CD4-positive, alpha-beta T cell treated with Interleukin-12 subunit alpha and Interleukin-12 subunit beta, for 1 hour (primary cell): ENCODE measurements at regions not wholly inside any gene's neighbourhood (a gene's known extent, or its start where the extent isn't known, plus 50 kb on each side); places are given as distances from the start of the nearest gene placed in this dataset.
"Not testable (repeated sequence)": the region's sequence is repeated elsewhere in the genome, so short reads cannot be mapped to it uniquely, and the experiment has no call there.

Experiments used
- DNase-seq: peaks from one replicate; pipeline ENCODE4 v3.0.0-alpha.2; 2020

DNA sequence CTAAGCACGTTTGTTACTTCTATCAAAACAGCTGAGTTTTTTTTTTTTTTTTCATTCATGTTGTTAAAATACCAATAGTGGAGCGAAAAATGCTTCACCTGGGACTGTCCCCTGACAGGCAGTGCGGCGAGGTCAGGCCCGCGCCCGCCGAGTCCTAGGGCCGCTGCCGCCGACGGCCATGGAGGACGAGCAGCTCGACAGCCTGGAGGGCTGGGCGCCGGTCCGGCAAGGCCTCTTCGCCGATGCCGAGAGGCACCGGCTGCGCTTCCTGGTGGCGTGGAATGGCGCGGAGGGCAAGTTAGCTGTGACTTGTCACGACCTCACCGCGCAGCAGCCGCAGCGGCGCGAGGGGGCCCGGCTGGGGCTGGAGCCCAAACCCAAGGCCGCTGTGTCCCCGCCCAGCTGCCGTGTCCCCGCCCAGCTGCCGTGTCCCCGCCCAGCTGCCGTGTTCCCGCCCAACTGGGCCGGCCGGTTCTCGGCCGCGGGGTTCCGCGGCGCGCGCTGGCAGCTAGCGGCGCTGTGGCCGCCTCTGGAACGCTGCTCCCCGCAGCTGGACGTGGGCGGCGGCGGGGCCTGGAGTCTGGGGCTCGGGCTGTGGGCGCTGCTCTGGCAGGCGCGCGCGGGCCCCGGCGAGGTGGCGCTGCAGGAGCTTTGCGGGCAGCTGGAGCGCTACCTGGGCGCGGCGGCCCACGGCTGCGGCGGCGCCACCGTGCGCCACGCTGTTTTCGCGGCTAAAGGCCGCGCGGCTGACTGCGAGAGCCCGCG is 56.7 kb upstream of the GOLGA8R start:
- peak; percentile 64 for DNase-seq

- DNase-seq = not testable (repeated sequence)
These were observed 57.3 kb upstream of the GOLGA8R start for GRCh38 chr15:30471366-30471749.

DNA sequence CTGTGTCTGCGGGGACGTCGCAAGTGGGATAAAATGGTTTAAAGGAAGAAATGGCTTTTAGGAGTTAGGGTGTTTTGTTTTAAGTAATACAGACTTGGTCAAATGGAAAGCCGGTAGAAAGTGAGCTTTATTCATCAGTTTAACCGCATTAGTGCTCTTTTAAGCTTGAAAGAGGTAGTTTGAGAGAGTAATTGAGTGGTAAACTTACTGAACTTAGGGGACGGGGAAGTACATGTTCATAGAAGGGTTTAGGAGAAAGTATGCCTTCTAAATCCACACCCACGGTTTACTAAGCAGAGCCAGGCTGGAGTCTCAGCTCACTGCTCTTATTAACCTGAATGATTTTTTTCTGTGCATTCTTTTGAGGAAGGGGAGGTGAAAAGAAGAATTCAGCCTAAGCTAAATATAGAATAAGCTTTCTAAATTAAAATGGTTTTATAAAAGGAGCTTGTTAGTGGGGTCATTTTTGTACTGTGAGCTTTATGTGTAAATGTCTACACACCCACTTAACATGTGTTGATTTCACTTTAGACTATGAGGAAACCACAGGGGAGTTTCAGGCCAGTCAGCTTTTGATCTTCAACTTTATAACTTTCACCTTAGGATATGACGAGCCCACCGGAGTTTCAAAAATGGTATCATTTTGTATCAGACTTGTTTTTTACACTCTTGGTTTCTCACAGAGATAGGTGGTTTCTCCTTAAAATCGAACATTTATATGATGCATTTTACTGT is 57.9 kb upstream of the GOLGA8R start:
- DNase-seq = not testable (repeated sequence)

GRCh38 chr15:30484887-30485286 is 67.0 kb upstream of the GOLGA8Q start:
- DNase-seq = not testable (repeated sequence)

DNA sequence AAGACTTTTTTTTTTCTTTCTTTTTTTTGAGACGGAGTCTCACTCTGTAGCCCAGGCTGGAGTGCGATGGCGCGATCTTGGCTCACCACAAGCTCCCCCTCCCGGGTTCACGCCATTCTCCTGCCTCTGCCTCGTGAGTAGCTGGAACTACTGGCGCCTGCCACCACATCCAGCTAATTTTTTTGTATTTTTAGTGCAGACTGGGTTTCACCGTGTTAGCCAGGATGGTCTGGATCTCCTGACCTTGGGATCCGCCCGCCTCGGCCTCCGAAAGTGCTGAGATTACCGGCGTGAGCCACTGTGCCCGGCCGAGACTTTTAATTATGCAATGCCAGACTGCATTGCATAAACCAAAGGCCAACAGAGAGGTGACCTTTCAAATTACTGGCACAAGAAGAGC is 62.6 kb upstream of the GOLGA8Q start:
- DNase-seq = not testable (repeated sequence)

- not testable (repeated sequence) for DNase-seq
These were observed 61.5 kb upstream of the GOLGA8Q start for GRCh38 chr15:30490334-30490733.

GRCh38 chr15:30493947-30494346 is 57.9 kb upstream of the GOLGA8Q start:
- DNase-seq = not testable (repeated sequence)

DNA sequence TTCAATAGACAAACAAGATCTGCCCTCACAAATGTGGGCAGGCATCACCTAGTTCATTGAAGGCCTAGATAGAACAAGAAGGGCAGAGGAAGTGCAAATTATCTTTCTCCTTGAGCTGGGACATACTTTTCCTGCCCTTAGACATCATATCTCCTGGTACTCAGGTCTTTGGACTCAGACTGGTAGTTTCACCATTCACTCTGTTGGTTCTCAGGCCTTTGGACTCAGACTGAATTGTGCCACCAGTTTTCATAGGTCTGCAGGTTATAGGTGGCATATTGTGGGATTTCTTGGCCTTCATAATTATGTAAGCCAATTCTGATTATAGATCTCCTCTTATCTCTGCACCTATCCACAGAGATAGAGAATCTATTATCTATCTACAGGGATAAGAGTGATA is 54.6 kb upstream of the GOLGA8Q start:
- DNase-seq = not testable (repeated sequence)

- not testable (repeated sequence) for DNase-seq
These were observed 52.6 kb upstream of the GOLGA8Q start for GRCh38 chr15:30499233-30499632.

GRCh38 chr15:30500511-30500910 is 51.3 kb upstream of the GOLGA8Q start:
- not testable (repeated sequence) for DNase-seq
